ENCODE measurements at regions not wholly inside any gene's neighbourhood (a gene's known extent, or its start where the extent isn't known, plus 50 kb on each side); places are given as distances from the start of the nearest gene placed in this dataset.

DNA sequence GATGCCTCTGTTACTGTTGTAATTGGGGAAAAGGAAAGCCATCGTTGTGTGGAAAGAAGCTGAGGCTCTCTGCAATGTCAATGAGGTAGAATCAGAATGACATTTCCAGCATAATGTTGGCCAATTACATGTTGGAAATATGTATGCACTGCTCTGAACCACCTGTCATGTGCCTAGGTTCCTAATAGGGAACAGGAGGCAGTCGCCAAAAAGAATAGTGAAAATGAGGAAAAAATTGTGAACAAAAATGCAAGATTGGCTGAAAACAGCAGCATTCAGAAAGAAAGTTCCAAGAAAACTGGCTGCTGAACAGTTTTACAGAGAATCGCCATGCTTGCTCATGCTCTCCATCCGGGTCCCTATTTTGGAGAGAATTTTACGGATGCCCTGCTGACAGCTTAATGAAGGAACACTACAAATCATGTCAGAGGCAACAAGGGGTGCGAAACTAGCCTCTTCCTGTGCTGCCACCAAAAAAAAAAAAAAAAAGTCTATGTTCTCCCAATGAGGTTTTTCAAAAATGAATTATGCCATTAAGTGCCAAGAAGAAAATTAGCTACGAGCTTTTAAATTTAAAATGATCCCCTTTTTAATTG lies 305.9 kb upstream of the ARRDC4 start:
- ATAC-seq (no peak), DNase-seq (ENCODE audit: low spot score) (no peak)

DNA sequence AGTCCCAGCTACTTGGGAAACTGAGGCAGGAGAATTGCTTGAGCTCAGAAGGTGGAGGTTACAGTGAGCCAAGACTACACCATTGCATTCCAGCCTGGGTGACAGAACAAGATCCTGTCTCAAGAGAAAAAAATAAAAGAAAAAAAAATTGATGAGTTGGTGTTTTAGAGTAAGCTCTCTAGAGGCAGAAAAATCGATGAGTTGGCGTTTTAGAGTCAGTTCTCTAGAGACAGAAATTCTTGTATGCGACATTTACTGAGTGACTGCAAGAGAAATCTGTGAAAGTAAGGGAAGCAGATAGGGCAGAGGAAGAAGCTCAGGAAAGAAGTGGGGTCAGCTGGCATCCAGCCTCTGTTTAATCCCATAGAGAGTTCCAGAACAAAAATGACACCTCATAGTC lies 298.7 kb upstream of the ARRDC4 start:
- ATAC-seq: no peak
- no peak for DNase-seq (ENCODE audit: low spot score)

DNA sequence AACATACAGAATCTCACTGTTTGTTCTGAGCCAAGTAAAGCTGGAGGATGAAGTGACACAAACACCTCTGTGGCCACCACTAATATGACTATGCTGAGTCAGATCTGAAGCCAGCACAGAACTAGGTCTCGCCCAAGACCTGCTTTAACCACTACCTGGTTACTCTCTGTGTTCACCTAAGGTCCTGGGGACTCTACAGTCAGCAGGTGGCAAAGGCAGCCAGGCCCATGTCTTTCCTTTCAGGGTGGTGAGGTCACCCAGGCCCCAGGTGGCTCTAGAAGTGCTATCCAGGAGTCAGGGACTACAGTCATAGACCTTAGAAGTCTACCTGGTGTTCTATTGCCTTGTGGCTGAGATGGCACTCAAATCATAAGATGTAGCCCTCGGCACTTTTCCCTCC lies 287.9 kb upstream of the ARRDC4 start:
- no peak for ATAC-seq
- no peak for DNase-seq (ENCODE audit: low spot score)

DNA sequence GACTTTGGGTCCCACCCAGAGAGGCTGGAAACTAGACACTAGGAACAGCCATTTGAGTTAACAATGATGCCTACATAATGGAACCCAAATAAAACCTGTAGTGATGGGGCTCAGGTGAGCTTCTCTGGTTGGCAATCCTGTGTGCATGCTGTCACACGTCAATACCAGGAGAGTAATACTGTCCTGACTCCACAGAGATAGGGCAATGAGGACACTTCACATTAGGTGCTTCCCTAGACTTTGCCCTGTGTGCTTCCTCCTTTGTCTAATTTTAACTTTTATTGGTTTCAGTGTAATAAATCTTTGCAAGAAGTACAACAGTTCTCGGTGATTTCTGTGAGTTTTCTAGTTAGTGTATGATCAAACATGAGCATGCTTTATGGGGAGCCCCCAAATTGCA lies 281.8 kb upstream of the ARRDC4 start:
- ATAC-seq: no peak
- DNase-seq (ENCODE audit: low spot score): no peak

DNA sequence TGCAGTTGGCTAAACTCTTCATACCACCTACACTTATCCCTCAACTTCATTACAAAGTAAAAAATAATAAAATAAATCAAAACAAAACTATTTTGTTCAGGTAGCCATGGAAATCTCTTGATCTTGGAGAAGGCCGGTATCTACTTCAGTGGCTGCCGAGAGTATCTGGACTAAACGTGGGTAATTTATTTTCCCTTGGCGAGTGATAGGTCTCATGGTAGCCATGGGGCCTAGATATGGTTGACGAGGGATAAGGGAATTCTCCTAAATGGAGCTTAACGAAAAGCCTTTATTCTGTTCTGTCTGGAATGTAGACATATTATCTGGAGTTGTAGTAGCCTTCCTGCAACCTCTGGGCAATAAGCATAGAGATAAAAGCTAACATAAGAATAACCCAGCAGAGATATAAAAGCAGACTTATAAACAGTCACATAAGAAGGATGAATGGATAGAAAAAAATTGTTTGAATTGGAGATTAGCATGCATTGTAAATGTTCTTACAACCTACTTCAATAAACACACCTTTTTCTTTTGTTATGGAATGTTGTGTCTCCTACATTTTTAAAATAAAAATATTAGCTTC lies 281.3 kb upstream of the ARRDC4 start:
- ATAC-seq (no peak), DNase-seq (ENCODE audit: low spot score) (no peak)

DNA sequence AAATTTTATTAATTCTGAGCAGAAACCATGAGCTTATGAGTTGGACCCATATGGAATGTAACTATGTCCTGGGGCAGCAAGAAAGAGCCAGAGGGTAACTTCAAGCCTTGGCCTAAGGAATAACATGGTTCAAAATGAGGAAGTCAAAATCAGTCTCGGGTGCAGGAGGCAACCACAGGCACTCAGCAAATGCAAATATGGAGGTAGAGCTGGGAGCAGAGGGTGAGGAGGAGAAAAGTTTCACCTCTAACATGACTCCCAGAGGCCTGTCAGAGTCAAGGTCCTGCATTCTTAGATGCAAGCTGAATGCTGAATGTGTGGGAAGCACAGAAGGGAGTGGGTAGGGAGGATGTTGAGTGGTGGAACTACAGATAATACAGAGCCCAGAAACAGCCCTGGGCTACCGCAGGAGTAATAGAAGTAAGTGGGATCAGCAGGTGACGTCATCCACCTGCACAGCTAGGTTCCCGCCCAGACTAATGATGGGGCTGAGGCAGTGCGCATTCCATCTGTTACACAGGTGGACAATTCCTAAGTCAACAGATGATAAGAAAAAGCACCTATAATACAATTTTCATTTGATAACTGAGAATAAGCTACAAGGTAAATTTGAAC lies 279.8 kb upstream of the ARRDC4 start:
- no peak for ATAC-seq
- DNase-seq (ENCODE audit: low spot score): no peak

DNA sequence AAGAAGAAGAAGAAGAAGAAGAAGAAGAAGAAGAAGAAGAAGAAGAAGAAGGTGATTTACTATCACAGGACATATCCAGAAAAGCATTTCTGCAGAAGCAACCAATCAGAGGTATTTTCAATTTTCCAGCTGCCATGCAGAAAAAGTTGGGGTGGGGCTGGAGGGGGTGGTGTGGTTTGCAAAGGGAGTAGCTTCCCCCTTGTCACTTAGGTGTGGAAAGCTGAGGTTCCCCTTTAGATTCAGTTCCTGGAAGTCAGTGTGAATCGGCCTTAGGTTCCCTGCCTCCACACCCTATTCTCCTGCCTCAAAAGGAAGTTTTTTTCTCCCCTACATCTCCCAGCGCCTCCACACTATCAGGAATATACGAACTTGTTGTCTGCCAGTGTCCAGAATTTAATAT lies 276.7 kb upstream of the ARRDC4 start:
- no peak for DNase-seq (ENCODE audit: low spot score)

DNA sequence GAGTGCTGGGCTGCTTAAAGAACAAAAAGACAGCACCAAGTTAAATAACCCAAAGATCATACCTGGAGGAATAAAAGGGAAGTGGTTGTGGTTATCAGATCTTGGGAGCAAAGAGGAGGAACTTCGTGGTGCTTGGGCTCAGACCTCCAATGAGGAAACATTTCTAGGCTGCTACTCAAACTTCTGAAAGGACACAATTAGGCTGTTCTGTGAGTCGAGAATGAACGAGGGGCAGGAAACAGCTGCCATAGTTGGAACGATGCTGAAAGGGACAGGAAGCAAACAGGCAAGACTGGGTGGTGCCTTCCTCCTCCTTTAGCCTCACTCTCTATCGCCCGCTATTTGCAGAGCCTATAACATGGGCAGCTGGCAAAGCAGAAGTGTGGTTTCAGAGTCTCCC lies 276.3 kb upstream of the ARRDC4 start:
- no peak for ATAC-seq
- no peak for DNase-seq (ENCODE audit: low spot score)

More for the DNA sequence above, 276.7 kb upstream of the ARRDC4 start:
- no peak for ATAC-seq

DNA sequence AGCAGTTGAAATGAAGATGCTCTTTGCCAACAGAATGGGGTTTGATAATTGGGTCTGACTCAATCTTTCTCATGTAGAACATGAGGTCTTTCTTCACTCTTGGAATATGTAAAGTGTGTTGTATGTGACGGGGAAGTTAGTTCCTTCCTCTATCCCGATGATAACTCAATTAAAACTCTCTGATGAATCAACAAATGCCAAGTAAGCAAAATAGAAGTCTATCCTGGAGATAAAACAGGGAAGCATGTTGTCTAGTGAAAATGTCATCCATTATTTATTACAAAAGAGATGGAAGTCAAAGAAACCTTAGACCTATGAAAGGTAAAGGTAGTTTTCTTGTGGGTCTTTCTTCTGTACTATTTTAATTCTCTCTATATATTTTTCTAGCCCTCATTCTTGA lies 274.2 kb upstream of the ARRDC4 start:
- ATAC-seq: no peak
- DNase-seq (ENCODE audit: low spot score): no peak

DNA sequence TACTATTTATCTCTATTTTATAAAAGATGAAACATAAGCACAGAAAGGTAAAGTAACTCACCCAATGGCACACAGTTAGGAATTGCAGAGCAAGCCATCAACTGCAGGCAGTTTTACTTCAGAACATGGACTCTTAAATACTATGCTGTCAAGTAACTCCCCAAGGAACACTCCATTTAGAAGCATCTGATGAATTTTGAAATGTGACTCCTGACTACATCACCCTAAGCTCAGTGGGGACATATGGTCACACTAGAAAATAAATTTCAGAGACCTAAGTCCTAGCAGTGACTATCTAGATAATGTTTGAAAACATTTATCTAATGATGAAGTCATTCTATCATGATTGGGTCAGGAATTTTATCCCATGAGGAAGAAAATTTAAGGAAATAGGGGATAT lies 272.8 kb upstream of the ARRDC4 start:
- ATAC-seq (no peak), DNase-seq (ENCODE audit: low spot score) (no peak)

DNA sequence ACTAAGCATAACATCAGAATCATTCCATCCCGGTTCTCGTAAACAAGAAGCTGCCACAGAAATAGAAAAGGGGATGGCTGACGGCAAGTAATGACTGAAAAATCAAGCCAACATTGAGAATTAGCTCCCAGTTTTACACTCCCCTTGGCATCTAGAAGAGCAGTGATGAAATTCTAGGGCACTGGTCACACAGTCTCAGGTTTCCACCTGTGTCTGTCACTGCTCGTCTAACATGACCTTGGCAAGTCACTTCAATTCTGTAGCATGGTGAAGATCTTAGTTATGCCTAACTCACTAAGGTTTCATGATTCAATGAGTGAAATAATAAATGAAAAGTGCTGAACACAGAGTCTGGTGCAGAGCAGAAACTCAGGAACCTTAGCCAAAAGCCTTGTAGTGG lies 272.3 kb upstream of the ARRDC4 start:
- DNase-seq (ENCODE audit: low spot score) (no peak), ATAC-seq (no peak)

DNA sequence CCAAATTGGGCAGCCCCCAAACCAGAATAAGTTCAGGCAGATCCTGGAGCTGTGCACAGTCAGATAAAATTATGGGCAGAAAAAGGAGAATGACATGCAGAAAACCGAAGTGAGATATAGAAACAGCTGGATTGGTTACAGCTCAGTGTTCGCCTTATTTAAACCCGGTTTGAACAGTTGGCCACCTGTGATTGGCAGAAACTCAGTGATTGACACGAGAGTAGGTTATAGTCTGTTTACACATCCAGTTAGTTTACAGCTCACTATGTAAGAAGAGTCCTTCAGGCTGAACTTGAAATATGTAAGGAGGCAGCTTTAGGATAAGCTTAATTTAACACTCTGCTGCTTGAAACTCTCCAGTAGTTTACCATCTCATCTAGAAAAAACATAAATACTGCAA lies 271.6 kb upstream of the ARRDC4 start:
- DNase-seq (ENCODE audit: low spot score): no peak
- ATAC-seq: no peak

DNA sequence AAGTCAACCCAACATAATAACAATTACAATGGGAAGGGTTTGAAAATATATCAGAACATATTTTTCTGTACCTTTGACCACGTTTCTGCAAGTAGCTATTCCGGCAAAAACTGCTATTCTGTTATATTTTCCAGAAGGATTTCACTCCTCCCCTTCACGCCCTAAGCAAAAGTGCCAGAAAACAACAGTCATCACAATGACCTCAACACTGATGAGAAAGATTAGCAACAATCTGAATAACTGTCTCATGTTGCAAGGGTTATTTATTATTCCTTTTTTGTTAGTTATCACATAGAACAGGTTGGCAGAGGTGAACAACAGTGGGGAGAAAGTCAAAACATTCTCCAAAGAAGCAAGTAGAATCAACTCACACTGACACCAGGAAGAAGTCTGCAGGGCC lies 269.4 kb upstream of the ARRDC4 start:
- ATAC-seq: no peak
- no peak for DNase-seq (ENCODE audit: low spot score)

DNA sequence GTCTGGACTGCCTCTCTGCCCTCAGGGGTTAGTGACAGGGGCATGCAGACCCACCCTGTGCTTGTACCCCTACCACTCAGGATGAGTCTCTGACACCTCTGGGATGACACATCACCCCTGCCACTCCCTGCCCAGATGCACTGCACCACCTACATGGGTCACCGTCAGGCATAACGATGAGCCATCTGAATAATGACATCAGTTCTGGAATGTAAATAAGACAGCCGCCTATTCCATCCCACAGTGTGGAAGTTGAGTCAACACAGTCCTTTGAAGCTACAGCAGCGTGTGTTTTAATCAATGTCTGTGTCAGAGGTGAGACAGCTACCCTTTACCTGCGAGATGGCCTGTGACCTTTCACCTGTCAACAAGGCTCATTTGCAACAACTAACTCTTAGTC lies 268.7 kb upstream of the ARRDC4 start:
- no peak for ATAC-seq
- no peak for DNase-seq (ENCODE audit: low spot score)

DNA sequence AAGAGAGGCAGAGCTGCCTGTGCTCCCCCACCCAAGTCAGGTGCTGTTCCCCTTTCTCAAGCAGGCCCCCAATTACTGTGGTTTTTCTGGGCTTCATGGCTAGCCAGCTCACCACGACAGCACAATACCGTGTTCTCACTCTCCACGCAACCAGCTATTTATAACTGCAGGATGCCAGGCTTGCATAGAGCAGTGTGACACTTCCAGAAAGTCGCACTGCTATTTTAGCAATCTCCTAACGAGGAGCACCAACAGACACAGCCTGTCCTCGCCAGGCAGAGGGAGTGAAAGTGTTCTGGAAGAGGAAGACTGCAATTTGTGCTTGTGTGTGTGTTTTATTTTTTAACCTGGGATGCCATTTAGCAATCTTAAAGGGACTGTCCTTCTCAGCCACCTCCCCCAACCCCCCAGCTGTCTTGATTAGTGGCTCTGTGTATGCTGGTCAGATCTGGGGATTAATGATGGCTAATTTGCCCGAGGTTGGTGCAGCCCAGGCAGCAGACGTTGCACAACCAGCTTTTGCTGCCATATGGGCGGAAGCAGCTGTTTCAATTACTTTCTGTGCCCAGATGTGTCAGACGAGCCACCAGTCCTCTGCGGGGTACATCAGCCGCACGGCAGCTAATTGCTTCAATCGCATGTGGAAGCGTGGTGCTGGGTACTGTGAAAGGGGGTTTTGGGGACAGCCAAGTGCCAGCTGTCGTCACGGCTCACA lies 268.0 kb upstream of the ARRDC4 start:
- no peak for DNase-seq (ENCODE audit: low spot score)
- ATAC-seq: no peak

DNA sequence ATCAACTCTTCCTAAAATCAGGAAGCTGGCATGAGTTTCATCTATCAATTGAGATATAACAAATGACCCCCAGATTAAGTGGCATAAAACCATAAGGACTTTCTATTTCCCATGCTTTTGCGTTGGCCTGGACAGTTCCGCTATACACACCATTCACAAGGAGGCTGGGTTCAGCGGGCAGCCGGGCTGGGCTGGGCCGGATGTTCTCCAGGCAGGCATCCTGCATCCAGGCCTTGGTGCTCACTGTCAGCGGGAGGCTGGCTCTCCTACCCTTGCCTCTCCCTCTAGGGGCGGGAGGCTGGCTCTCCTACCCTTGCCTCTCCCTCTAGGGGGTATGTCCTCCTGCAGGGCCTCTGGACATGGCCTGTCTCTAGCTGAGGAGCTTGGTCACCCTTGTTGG lies 266.0 kb upstream of the ARRDC4 start:
- no peak for ATAC-seq
- DNase-seq (ENCODE audit: low spot score): no peak

DNA sequence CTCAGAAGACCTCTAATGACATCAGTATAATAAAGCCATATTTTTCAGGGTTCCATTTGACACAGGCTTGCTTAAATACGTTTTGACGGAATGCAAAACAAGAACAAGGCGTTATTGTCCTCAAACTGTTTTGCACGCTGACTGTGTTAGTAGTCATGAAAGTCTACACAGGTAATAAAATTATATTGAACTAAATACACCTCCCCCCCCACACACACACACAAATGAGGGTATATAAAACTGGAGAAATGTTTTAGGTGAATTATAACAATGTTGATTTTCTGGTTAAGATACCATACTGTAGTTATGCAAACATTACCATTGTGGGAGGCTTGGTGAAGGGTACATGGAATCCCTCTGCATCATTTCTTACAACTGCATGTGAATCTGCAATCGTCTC lies 257.1 kb upstream of the ARRDC4 start:
- no peak for DNase-seq (ENCODE audit: low spot score)
- ATAC-seq: no peak

DNA sequence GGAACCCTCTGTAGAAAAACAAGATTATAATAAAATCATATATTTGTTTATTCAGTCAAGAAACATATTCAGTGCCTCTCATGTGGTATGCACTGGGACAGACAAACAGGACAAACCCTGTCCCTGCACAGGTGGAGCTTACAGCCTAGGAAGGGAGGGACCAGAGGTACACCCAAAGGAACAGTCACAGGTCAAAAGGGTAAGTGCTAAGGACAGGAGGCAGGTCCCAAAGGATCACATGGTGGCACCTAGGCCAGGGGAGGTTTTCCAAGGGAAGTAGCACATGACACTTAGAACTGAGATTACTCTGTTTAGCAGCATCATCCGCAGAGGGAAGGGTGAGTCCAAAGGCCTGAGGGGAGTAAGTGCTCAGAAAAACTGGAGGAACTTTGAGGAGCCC lies 254.4 kb upstream of the ARRDC4 start:
- ATAC-seq (no peak), DNase-seq (ENCODE audit: low spot score) (no peak)

DNA sequence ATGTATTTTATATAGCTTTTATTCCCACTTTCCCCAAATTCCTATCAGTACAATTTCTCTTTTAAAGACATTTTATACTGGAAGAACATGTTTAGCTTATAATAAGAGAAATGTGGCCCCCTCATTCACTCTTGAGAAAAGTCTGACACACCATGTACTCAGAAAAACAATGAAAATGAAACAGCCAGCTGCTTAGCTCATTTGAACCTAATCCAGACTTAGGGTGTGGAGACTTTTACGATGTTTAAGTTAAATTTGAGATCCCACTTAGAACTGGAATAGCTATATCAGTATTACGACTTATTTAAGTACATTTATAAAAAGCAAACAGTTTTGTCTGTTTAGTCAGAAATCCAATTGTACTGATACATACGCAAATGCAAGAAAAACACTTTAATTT lies 252.3 kb upstream of the ARRDC4 start:
- no peak for DNase-seq (ENCODE audit: low spot score)
- ATAC-seq: no peak

DNA sequence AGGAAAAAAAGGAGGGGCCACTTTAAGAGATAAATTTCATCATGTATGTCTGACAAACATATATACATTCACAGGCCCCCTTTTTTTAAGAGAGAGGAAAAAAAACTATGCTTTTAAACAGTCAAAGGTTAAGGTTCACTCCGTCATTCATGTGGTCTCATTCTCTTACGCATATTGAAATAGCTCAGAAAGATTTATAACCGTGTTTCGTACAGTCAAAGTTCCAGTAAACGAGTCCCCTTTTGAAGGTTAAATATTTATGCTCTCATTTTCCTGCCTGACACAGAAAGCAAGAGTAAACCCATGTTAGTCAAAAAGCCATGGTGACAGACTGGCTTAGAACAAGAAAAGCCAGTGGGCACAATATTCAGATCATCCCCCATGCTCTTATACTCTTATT lies 248.0 kb upstream of the ARRDC4 start:
- DNase-seq (ENCODE audit: low spot score) (no peak), ATAC-seq (no peak)

DNA sequence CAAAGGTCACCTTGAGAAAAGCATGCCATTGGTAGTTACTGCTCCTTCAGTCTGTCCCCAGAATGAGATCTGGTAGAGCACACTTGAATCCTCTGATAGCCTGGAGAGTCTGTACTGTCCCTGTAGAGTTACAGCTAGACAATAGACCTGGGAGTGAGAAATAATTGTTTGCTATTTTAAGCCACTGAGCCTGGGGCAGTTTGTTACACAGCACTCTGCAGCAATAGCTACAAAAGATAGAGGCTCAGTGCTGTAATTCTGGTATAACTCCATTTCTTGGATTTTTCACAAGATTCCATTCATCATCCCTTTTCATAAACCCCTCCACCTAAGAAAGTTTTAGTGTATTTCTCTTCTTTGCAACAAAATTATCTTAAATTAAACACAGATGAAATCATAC lies 242.7 kb upstream of the ARRDC4 start:
- no peak for ATAC-seq
- DNase-seq (ENCODE audit: low spot score): no peak

DNA sequence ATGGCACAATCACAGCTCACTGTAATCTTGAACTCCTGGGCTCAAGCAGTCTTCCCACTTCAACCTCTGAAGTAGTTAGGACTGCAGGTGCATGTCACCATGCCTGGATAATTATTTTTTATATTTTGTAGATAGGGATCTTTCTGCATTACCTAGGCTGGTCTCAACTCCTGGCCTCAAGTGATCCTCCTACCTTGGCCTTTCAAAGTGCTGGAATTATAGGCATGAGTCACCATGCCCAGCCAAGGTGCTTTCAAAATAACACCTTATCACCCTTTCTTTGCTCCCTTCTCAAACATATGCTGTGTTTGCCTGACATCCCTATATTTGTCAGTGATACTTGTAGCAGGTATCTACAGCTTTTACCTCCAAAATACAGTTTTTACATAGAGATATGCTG lies 242.0 kb upstream of the ARRDC4 start:
- ATAC-seq: no peak
- no peak for DNase-seq (ENCODE audit: low spot score)
